ENCODE measurements at regions not wholly inside any gene's neighbourhood (a gene's known extent, or its start where the extent isn't known, plus 50 kb on each side); places are given as distances from the start of the nearest gene placed in this dataset.

GRCh38 chr2:38216886-38217285 is 140.9 kb upstream of the CYP1B1 start:
- H3K9me2 ChIP-seq (ENCODE audit: insufficient read depth, low read length): no peaks in the 10 kb centered on the region
- no peak overlapping the region for H3K27ac ChIP-seq (ENCODE audit: low read depth, low read length, poor library complexity, severe bottlenecking)
- BruUV-seq (replicated peaks): no TSS peak
- no peak for DNase-seq (ENCODE audit: low spot score)
- H3K4me3 ChIP-seq (ENCODE audit: low read depth, low read length, poor library complexity, severe bottlenecking): no peak overlapping the region
- ChIA-PET CTCF (ENCODE audit: unreplicated experiment) (no interaction called here), POLR2A (no interaction called here)
- TF ChIP-seq CTCF (conservative IDR thresholded peaks at IDR 0.05; ENCODE audit: low read length) (no peak), EZH2phosphoT487 (IDR thresholded peaks at IDR 0.05; ENCODE audit: borderline replicate concordance, low read depth, low read length) (no peak)
- no peaks in the 10 kb centered on the region for H3K9me3 ChIP-seq (ENCODE audit: low read length)
- H3K4me2 ChIP-seq (ENCODE audit: low read length): no peak overlapping the region
- H3K4me1 ChIP-seq (ENCODE audit: insufficient read depth, low read length, poor library complexity, severe bottlenecking): no peaks in the 10 kb centered on the region
- no peaks in the 10 kb centered on the region for H3K36me3 ChIP-seq (ENCODE audit: insufficient read depth, low read length)
- no peak overlapping the region for H2AFZ ChIP-seq (ENCODE audit: low read length)
- no peaks in the 10 kb centered on the region for H3K79me2 ChIP-seq (ENCODE audit: insufficient read depth, low read depth, low read length)
- no peaks in the 10 kb centered on the region for H4K20me1 ChIP-seq (ENCODE audit: insufficient read depth, low read length)
- intact Hi-C loops (cut with micrococcal nuclease; ENCODE audit: unreplicated experiment): no loop called here

GRCh38 chr2:38215993-38216392 is 140.0 kb upstream of the CYP1B1 start:
- intact Hi-C loops (cut with micrococcal nuclease; ENCODE audit: unreplicated experiment): no loop called here
- Histone ChIP-seq H3K27ac (ENCODE audit: low read depth, low read length, poor library complexity, severe bottlenecking) (no peak overlapping the region), H3K4me3 (ENCODE audit: low read depth, low read length, poor library complexity, severe bottlenecking) (no peak overlapping the region), H3K9me3 (ENCODE audit: low read length) (no peaks in the 10 kb centered on the region), H3K79me2 (ENCODE audit: insufficient read depth, low read depth, low read length) (no peaks in the 10 kb centered on the region), H3K4me1 (ENCODE audit: insufficient read depth, low read length, poor library complexity, severe bottlenecking) (no peaks in the 10 kb centered on the region), H2AFZ (ENCODE audit: low read length) (no peak overlapping the region), H4K20me1 (ENCODE audit: insufficient read depth, low read length) (no peaks in the 10 kb centered on the region), H3K4me2 (ENCODE audit: low read length) (no peak overlapping the region), H3K9me2 (ENCODE audit: insufficient read depth, low read length) (no peaks in the 10 kb centered on the region), H3K36me3 (ENCODE audit: insufficient read depth, low read length) (no peaks in the 10 kb centered on the region)
- TF ChIP-seq CTCF (conservative IDR thresholded peaks at IDR 0.05; ENCODE audit: low read length): no peak
- TF ChIP-seq EZH2phosphoT487 (IDR thresholded peaks at IDR 0.05; ENCODE audit: borderline replicate concordance, low read depth, low read length): no peak
- CTCF ChIA-PET (ENCODE audit: unreplicated experiment): no interaction called here
- no peak for DNase-seq (ENCODE audit: low spot score)
- POLR2A ChIA-PET: no interaction called here
- BruUV-seq (replicated peaks): no TSS peak

- CTCF ChIA-PET (ENCODE audit: unreplicated experiment): no interaction called here
- intact Hi-C loops (cut with micrococcal nuclease; ENCODE audit: unreplicated experiment): no loop called here
- Histone ChIP-seq H3K4me2 (ENCODE audit: low read length) (no peak overlapping the region), H3K27ac (ENCODE audit: low read depth, low read length, poor library complexity, severe bottlenecking) (no peak overlapping the region), H3K4me1 (ENCODE audit: insufficient read depth, low read length, poor library complexity, severe bottlenecking) (no peaks in the 10 kb centered on the region), H2AFZ (ENCODE audit: low read length) (no peak overlapping the region), H4K20me1 (ENCODE audit: insufficient read depth, low read length) (no peaks in the 10 kb centered on the region), H3K79me2 (ENCODE audit: insufficient read depth, low read depth, low read length) (no peaks in the 10 kb centered on the region), H3K9me3 (ENCODE audit: low read length) (no peaks in the 10 kb centered on the region), H3K4me3 (ENCODE audit: low read depth, low read length, poor library complexity, severe bottlenecking) (no peak overlapping the region), H3K36me3 (ENCODE audit: insufficient read depth, low read length) (no peaks in the 10 kb centered on the region), H3K9me2 (ENCODE audit: insufficient read depth, low read length) (no peaks in the 10 kb centered on the region)
- POLR2A ChIA-PET: no interaction called here
- no peak for DNase-seq (ENCODE audit: low spot score)
- TF ChIP-seq CTCF (conservative IDR thresholded peaks at IDR 0.05; ENCODE audit: low read length) (no peak), EZH2phosphoT487 (IDR thresholded peaks at IDR 0.05; ENCODE audit: borderline replicate concordance, low read depth, low read length) (no peak)
- no TSS peak for BruUV-seq (replicated peaks)
Measured at GRCh38 chr2:38215522-38215921, 139.6 kb upstream of the CYP1B1 start.
